Lower leg skin (tissue), 4 donors: ENCODE measurements at regions not wholly inside any gene's neighbourhood (a gene's known extent, or its start where the extent isn't known, plus 50 kb on each side); places are given as distances from the start of the nearest gene placed in this dataset.

Experiments used
- DNase-seq, 2 donors: peaks; one replicate each; pipeline ENCODE4 v3.0.0-alpha.2; 2019; ENCODE audit warnings: low spot score in 2 of 2
- H3K4me3 ChIP-seq: fragments of 200-600 bp; sonication (generic); 2 replicates; pipeline ENCODE4 v1.5.1; 2017; ENCODE audit warnings: mild to moderate bottlenecking, low read depth; ENCODE audit not compliant: poor library complexity, severe bottlenecking
- POLR2A ChIP-seq, 2 donors: fragments of 450-650 bp; IDR thresholded peaks; one replicate each; pipeline ENCODE4 v1.6.1; 2016 to 2017; ENCODE audit warnings: antibody characterized with exemption in 2 of 2, mild to moderate bottlenecking in 1 of 2, moderate library complexity in 1 of 2
- WGBS, 2 donors: methylation state at CpG; one replicate each; pipeline ENCODE4 v1.1.5; 2018; 5-methylcytosine and 5-hydroxymethylcytosine counted together
- intact Hi-C: fragments of 100-400 bp; cut with DNase I; formaldehyde crosslinking; loops from one replicate; pipeline ENCODE4 v1.15.0; 2023; ENCODE audit warnings: low total_unique reads
- TF ChIP-seq, protein P1 (sequence below), 3 donors: fragments of 450-650 bp; IDR thresholded peaks; one replicate each; pipeline ENCODE4 v1.5.1; 2016; ENCODE audit warnings: antibody characterized with exemption in 3 of 3, mild to moderate bottlenecking in 3 of 3, moderate library complexity in 2 of 3

DNA sequence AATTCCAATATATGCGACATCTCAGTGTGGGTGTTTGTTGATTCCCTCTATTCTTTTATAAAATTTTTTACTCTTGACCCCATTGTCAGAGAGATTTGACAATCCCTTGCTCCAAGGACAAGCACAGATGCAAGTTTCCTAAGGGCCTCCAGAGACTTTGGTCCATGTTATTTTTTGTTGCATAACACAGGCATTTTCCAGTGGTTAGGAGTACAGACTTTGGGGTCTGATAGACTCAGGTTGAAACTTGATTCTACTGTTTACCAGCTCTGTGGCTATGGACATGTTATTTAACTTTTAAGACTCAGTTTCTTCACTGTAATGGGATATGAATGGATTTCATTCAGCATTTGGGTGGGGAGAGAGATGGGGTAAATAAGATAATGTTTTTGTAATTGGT is 361.3 kb downstream of the ENC1 start:
- no peak for DNase-seq
- intact Hi-C loops, result no loop called here
- H3K4me3 ChIP-seq, result no peak overlapping the region
- WGBS, 2 donors, result 87 to 94% methylated on average over 1 of the region's 1 CpG
- no peak for TF ChIP-seq POLR2A (IDR thresholded peaks at IDR 0.05)
- TF ChIP-seq, protein P1, sequence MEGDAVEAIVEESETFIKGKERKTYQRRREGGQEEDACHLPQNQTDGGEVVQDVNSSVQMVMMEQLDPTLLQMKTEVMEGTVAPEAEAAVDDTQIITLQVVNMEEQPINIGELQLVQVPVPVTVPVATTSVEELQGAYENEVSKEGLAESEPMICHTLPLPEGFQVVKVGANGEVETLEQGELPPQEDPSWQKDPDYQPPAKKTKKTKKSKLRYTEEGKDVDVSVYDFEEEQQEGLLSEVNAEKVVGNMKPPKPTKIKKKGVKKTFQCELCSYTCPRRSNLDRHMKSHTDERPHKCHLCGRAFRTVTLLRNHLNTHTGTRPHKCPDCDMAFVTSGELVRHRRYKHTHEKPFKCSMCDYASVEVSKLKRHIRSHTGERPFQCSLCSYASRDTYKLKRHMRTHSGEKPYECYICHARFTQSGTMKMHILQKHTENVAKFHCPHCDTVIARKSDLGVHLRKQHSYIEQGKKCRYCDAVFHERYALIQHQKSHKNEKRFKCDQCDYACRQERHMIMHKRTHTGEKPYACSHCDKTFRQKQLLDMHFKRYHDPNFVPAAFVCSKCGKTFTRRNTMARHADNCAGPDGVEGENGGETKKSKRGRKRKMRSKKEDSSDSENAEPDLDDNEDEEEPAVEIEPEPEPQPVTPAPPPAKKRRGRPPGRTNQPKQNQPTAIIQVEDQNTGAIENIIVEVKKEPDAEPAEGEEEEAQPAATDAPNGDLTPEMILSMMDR (IDR thresholded peaks at IDR 0.05), result no peak

DNA sequence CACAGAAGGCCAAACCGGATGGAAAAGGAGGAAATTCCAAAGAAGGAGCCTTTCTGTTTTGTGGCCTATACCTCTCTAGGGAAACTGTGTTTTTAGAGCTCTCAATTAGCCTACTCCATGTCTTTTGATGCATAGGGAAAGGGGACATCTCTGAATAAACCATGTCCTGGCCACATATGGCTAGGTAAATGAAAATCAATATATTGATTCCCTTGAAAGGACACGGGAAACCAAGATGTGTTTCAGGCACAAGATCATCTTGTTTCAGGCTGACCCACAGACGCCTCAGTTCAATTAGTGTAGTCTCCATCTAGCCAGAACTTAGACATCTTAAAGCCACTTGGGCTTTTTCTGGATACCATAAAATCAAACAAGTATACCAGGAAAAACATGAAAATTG is 363.1 kb downstream of the ENC1 start:
- intact Hi-C loops, result no loop called here
- no peak for TF ChIP-seq POLR2A (IDR thresholded peaks at IDR 0.05)
- TF ChIP-seq, protein P1 (IDR thresholded peaks at IDR 0.05), result no peak
- no peak for DNase-seq
- 90 to 94% methylated on average over 3 of the region's 3 CpGs for WGBS, 2 donors
- H3K4me3 ChIP-seq, result no peak overlapping the region

DNA sequence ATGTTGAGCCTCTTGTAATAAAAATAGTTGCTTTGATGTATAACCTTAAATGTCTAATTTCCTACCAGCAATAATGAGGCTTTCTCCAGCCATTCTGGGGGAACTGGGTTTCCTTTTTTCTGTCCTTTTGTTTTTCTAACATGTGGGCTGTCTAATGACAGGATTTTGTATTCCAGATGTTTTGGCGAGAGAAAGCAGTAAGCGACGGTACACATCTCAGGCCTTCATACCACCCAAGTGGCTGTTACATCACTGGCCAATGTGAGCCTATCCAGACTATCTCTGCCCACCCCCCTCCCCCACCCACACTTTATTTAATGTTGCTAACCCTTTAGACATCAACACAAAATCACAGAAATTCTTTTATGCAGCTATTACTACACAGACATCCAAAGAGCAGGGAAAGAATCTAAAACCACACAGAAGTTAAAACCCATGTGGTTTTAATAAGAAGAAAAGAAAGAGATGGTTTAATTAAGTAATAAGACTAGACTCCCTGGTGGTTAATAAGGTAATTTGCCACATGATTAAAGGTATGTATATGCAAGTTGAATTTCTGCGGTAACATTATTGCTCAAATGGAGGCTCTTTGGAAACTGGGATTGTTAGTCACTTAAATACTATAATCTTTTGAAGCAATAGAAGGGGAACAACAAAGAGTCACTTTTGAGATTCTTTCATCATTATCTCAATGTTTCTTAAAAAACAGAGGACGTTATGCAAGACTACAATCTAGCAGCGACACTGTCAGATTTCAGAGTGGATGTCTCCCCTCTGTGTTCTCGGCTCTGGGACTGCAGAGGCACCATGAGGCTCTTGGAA is 365.1 kb downstream of the ENC1 start:
- WGBS, 2 donors, result 56 to 68% methylated on average over 7 of the region's 7 CpGs
- TF ChIP-seq, protein P1 (IDR thresholded peaks at IDR 0.05), result no peak
- TF ChIP-seq POLR2A (IDR thresholded peaks at IDR 0.05), result no peak
- H3K4me3 ChIP-seq, result no peak overlapping the region
- DNase-seq, result no peak
- intact Hi-C loops, result no loop called here

DNA sequence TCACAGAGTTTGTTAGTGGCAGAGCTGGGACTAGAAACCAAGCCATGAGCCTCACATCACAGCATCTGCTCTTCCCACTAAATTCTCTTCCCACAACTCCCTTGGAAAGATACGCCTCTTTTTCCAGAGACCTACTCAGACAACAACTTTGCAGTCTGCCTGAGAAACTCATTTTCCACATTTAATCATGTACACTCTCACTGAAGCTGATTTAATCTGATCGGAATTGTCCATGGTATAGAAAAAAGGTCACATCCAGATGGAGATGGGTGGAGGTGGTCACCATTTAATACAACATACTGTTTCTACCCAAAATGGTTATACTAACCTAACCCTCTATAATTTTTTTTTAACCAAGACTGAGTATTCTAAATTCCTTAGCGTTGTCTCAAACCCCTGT is 366.2 kb downstream of the ENC1 start:
- no peak for TF ChIP-seq POLR2A (IDR thresholded peaks at IDR 0.05)
- TF ChIP-seq, protein P1 (IDR thresholded peaks at IDR 0.05), result no peak
- WGBS, 2 donors, result 95 to 98% methylated on average over 3 of the region's 3 CpGs
- no peak overlapping the region for H3K4me3 ChIP-seq

DNA sequence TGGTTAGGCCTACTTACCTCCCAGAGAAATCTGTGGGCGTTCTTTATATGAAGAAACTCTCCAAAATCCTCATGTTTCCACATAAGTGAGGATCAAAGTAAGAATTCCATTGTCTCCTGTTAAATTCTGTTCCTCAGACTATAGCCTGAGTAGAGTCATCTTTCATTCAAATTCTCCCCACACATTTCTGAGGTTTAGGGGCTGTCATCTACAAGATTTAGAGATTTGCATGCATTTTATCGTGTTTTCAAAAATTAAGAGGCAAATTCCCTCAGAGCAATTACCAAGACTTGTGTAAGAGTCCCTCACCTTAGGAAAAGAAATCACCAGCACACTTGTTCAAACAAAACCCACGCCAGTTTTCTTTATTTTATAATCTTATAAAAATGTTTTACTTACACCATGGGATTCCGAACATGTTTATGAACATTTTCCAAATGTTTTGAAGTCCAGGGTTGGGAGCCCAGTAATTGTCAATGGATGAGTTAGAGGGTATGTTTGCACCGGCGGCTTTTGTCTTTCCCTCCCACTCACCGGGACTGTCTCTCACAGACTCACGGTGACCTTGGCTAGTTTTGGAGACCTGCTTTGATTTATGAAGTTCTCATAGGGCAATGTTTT is 367.6 kb downstream of the ENC1 start:
- intact Hi-C loops, result no loop called here
- TF ChIP-seq, protein P1 (IDR thresholded peaks at IDR 0.05), result no peak
- TF ChIP-seq POLR2A (IDR thresholded peaks at IDR 0.05), result no peak
- no peak for DNase-seq
- no peak overlapping the region for H3K4me3 ChIP-seq
- WGBS, 2 donors, result 84 to 85% methylated on average over 8 of the region's 8 CpGs

More for the DNA sequence above, 366.2 kb downstream of the ENC1 start:
- intact Hi-C loops, result no loop called here
- DNase-seq, result no peak
